Neural cell (in vitro differentiated cells): ENCODE measurements at regions not wholly inside any gene's neighbourhood (a gene's known extent, or its start where the extent isn't known, plus 50 kb on each side); places are given as distances from the start of the nearest gene placed in this dataset.
A peak's percentile ranks its signal among the peaks of the same experiment; 100 is the strongest.

Source experiments
- H2AFZ ChIP-seq: fragments of 200-600, 300-800 bp; sonication (generic), shearing (Covaris generic); 2 replicates; pipeline ENCODE4 v1.6.0; 2014; ENCODE audit warnings: low read depth, mild to moderate bottlenecking, antibody characterized with exemption, low read length, moderate library complexity
- H3F3A ChIP-seq: fragments of 200-600 bp; shearing (Covaris generic); 2 replicates; pipeline ENCODE4 v1.6.1; 2016; ENCODE audit warnings: mild to moderate bottlenecking, moderate library complexity, mixed read lengths, antibody characterized with exemption, low read length; ENCODE audit not compliant: insufficient read depth, poor library complexity, severe bottlenecking
- H3K27ac ChIP-seq: fragments of 200-600, 300-800 bp; sonication (generic), shearing (Covaris generic); 2 replicates; pipeline ENCODE4 v1.5.1; 2014; ENCODE audit warnings: mild to moderate bottlenecking, low read length, moderate library complexity
- H3K27me3 ChIP-seq: fragments of 300-800, 200-600 bp; sonication (generic), shearing (Covaris generic); 2 replicates; pipeline ENCODE4 v1.6.0; 2014; ENCODE audit warnings: mild to moderate bottlenecking, low read depth, low read length, moderate library complexity; ENCODE audit not compliant: insufficient read depth
- H3K36me3 ChIP-seq: fragments of 300-800, 200-600 bp; sonication (generic), shearing (Covaris generic); 2 replicates; pipeline ENCODE4 v1.5.1; 2014; ENCODE audit warnings: mild to moderate bottlenecking, antibody characterized with exemption, low read length, moderate library complexity; ENCODE audit not compliant: insufficient read depth
- H3K4me2 ChIP-seq: fragments of 300-800, 200-600 bp; sonication (generic), shearing (Covaris generic); 2 replicates; pipeline ENCODE4 v1.6.0; 2014; ENCODE audit warnings: mild to moderate bottlenecking, low read length
- H3K4me3 ChIP-seq: fragments of 300-800, 200-600 bp; sonication (generic), shearing (Covaris generic); 2 replicates; pipeline ENCODE4 v1.5.1; 2014; ENCODE audit warnings: mild to moderate bottlenecking, low read length, moderate library complexity
- H3K79me2 ChIP-seq: fragments of 200-600 bp; shearing (Covaris generic); replicated peaks from 2 replicates; pipeline ENCODE4 v1.6.0; 2014; ENCODE audit warnings: mild to moderate bottlenecking, low read length, moderate library complexity; ENCODE audit not compliant: insufficient read depth
- H3K9ac ChIP-seq: fragments of 300-800, 200-600 bp; sonication (generic), shearing (Covaris generic); 2 replicates; pipeline ENCODE4 v1.6.1; 2016; ENCODE audit warnings: mild to moderate bottlenecking, low read length, mixed read lengths
- H3K9me2 ChIP-seq: fragments of 200-600 bp; shearing (Covaris generic); 2 replicates; pipeline ENCODE4 v1.6.1; 2016; ENCODE audit warnings: mild to moderate bottlenecking, low read length, mixed read lengths; ENCODE audit not compliant: insufficient read depth
- H3K9me3 ChIP-seq: fragments of 200-600, 300-800 bp; sonication (generic), shearing (Covaris generic); 2 replicates; pipeline ENCODE4 v1.6.1; 2016; ENCODE audit warnings: mild to moderate bottlenecking, mixed run types, low read length, moderate library complexity, mixed read lengths
- H4K20me1 ChIP-seq: fragments of 200-600 bp; shearing (Covaris generic); 2 replicates; pipeline ENCODE4 v1.6.1; 2016; ENCODE audit warnings: mild to moderate bottlenecking, mixed run types; ENCODE audit not compliant: insufficient read depth
- EP300 ChIP-seq: fragments of 450-650 bp; conservative IDR thresholded peaks from 2 replicates; pipeline ENCODE4 v1.6.1; 2014; ENCODE audit warnings: antibody characterized with exemption, mild to moderate bottlenecking, moderate library complexity; ENCODE audit not compliant: poor library complexity, severe bottlenecking
- EZH2 ChIP-seq: fragments of 200-600, 300-800 bp; shearing (Covaris generic), sonication (generic); IDR thresholded peaks from 2 replicates; pipeline ENCODE4 v1.6.1; 2014; ENCODE audit warnings: antibody characterized with exemption, low read length, borderline replicate concordance, mild to moderate bottlenecking; ENCODE audit not compliant: insufficient read depth, poor library complexity, severe bottlenecking
- MXI1 ChIP-seq: fragments of 450-650 bp; conservative IDR thresholded peaks from 2 replicates; pipeline ENCODE4 v1.6.1; 2014; ENCODE audit warnings: antibody characterized with exemption, mild to moderate bottlenecking; ENCODE audit not compliant: poor library complexity, severe bottlenecking
- POLR2AphosphoS5 ChIP-seq: IDR thresholded peaks from 2 replicates; pipeline ENCODE4 v1.6.1; 2012
- RAD21 ChIP-seq: fragments of 450-650 bp; conservative IDR thresholded peaks from 2 replicates; pipeline ENCODE4 v1.6.1; 2014; ENCODE audit warnings: antibody characterized with exemption, mild to moderate bottlenecking, moderate library complexity
- SMC3 ChIP-seq: fragments of 450-650 bp; conservative IDR thresholded peaks from 2 replicates; pipeline ENCODE4 v1.6.1; 2014; ENCODE audit warnings: antibody characterized with exemption, mild to moderate bottlenecking, moderate library complexity; ENCODE audit not compliant: poor library complexity
- TAF1 ChIP-seq: IDR thresholded peaks from 2 replicates; pipeline ENCODE4 v1.6.1; 2012; ENCODE audit warnings: low read depth
- TF ChIP-seq, protein P1 (sequence below): fragments of 450-650 bp; IDR thresholded peaks from 2 replicates; pipeline ENCODE4 v1.5.1; 2014; ENCODE audit warnings: antibody characterized with exemption, mild to moderate bottlenecking, moderate library complexity; ENCODE audit not compliant: poor library complexity, severe bottlenecking

DNA sequence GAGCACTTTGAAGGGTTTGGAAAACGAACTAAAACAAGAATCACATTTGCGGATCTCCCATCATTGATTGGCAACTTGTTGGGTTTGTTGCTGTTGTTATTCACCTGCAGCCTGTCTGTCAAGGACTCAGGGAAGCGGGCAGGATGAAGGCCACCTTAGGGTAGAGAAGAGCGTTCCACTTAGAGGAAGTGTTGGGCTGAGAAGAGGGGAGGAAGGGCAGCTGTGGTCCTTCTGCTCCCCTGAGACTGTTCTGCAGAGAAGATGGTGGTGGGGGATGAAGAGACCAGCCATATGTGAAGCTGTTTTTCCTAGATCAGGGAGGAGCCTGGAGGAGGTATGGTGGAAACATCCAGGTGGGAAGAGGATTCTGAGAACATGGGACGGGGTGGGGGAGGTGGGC lies 70.6 kb upstream of the CPEB4 start:
- Histone ChIP-seq H3K4me3 (peak overlapping the region; percentile 37), H3K9me2 (no peaks in the 10 kb centered on the region), H3K79me2 (no peaks in the 10 kb centered on the region), H4K20me1 (no peaks in the 10 kb centered on the region), H2AFZ (no peak overlapping the region), H3K27ac (peak overlapping the region; percentile 90), H3K27me3 (no peaks in the 10 kb centered on the region), H3K4me2 (no peak overlapping the region), H3F3A (peaks cover 4% of the 10 kb centered on the region), H3K9ac (peak overlapping the region; percentile 51), H3K9me3 (no peaks in the 10 kb centered on the region), H3K36me3 (no peaks in the 10 kb centered on the region)
- TF ChIP-seq EZH2 (no peak), SMC3 (no peak)
- TF ChIP-seq, protein P1, sequence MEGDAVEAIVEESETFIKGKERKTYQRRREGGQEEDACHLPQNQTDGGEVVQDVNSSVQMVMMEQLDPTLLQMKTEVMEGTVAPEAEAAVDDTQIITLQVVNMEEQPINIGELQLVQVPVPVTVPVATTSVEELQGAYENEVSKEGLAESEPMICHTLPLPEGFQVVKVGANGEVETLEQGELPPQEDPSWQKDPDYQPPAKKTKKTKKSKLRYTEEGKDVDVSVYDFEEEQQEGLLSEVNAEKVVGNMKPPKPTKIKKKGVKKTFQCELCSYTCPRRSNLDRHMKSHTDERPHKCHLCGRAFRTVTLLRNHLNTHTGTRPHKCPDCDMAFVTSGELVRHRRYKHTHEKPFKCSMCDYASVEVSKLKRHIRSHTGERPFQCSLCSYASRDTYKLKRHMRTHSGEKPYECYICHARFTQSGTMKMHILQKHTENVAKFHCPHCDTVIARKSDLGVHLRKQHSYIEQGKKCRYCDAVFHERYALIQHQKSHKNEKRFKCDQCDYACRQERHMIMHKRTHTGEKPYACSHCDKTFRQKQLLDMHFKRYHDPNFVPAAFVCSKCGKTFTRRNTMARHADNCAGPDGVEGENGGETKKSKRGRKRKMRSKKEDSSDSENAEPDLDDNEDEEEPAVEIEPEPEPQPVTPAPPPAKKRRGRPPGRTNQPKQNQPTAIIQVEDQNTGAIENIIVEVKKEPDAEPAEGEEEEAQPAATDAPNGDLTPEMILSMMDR = no peak

DNA sequence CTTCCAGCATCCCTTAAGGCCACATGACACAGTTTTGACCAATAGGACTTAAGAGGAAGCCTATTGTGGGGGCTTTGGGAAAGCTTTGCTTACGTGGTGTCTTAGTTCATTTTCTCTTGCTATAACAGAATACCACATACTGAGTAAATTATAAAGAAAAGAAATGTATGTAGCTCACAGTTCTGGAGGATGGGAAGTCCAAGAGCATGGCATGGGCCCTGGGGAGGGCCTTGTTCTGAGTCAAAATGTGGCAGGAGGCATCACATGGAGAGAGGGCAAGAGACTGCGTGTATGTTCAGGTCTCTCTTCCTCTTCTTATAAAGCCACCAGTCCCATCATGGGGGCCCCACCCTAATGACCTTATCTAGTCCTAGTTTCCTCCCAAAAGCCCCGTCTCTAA lies 68.6 kb upstream of the CPEB4 start:
- Histone ChIP-seq H4K20me1 (no peaks in the 10 kb centered on the region), H3K27me3 (no peaks in the 10 kb centered on the region), H2AFZ (no peak overlapping the region), H3K36me3 (no peaks in the 10 kb centered on the region), H3K9me2 (no peaks in the 10 kb centered on the region), H3F3A (peaks cover 4% of the 10 kb centered on the region), H3K9me3 (no peaks in the 10 kb centered on the region), H3K4me3 (no peak overlapping the region), H3K79me2 (no peaks in the 10 kb centered on the region), H3K27ac (no peak overlapping the region), H3K9ac (no peak overlapping the region), H3K4me2 (no peak overlapping the region)
- TF ChIP-seq MXI1 (no peak), EZH2 (no peak), RAD21 (no peak), TAF1 (no peak), EP300 (no peak), POLR2AphosphoS5 (no peak)

DNA sequence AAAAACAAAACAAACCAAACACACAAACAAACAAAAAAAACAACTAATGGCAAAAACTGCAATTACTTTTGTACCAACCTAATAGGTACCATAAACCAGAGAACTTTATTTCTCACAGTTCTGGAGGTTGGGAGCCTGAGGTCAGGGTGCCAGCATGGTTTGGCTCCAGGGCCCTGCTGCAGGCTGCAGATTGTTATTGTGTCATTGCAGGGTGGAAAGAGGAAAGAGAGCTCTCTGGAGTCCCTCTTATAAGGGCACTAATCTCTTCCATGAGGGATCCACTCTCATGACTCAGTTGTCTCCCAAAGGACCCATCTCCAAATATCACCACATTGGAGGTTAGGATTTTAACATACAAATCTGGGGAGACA lies 64.9 kb upstream of the CPEB4 start:
- Histone ChIP-seq H3K9ac (no peak overlapping the region), H3K79me2 (no peaks in the 10 kb centered on the region), H3K9me2 (no peaks in the 10 kb centered on the region), H3K4me3 (no peak overlapping the region), H3K27me3 (no peaks in the 10 kb centered on the region), H4K20me1 (no peaks in the 10 kb centered on the region), H3K9me3 (no peaks in the 10 kb centered on the region), H3K27ac (no peak overlapping the region), H3K36me3 (no peaks in the 10 kb centered on the region), H3K4me2 (no peak overlapping the region), H2AFZ (no peak overlapping the region), H3F3A (no peaks in the 10 kb centered on the region)
- TF ChIP-seq TAF1 (no peak), POLR2AphosphoS5 (no peak), EZH2 (no peak)
